Upper lobe of left lung (tissue), 4 donors: ENCODE measurements at regions not wholly inside any gene's neighbourhood (a gene's known extent, or its start where the extent isn't known, plus 50 kb on each side); places are given as distances from the start of the nearest gene placed in this dataset.

Source experiments
- EP300 ChIP-seq, 4 donors: sonication (generic); formaldehyde crosslinking; IDR thresholded peaks; one replicate each; pipeline ENCODE4 v1.5.1; 2017; ENCODE audit warnings: antibody characterized with exemption in 4 of 4, control low read depth in 2 of 4
- POLR2A ChIP-seq, 4 donors: fragments of 450-650 bp; IDR thresholded peaks; one replicate each; pipeline ENCODE4 v1.5.1; 2016 to 2017; ENCODE audit warnings: antibody characterized with exemption in 4 of 4, mild to moderate bottlenecking in 2 of 4
- POLR2AphosphoS5 ChIP-seq, 2 donors: sonication (generic); formaldehyde crosslinking; IDR thresholded peaks; one replicate each; pipeline ENCODE4 v1.5.1; 2017; ENCODE audit warnings: antibody characterized with exemption in 2 of 2
- TF ChIP-seq, protein P1 (sequence below), 6 experiments: fragments of 450-650 bp in 4 of 6; fragments of 200-600 bp in 2 of 6; sonication (generic) in 2 of 6; IDR thresholded peaks; one replicate each; pipeline ENCODE4 v1.5.1; 2016 to 2019; ENCODE audit warnings: antibody characterized with exemption in 6 of 6

DNA sequence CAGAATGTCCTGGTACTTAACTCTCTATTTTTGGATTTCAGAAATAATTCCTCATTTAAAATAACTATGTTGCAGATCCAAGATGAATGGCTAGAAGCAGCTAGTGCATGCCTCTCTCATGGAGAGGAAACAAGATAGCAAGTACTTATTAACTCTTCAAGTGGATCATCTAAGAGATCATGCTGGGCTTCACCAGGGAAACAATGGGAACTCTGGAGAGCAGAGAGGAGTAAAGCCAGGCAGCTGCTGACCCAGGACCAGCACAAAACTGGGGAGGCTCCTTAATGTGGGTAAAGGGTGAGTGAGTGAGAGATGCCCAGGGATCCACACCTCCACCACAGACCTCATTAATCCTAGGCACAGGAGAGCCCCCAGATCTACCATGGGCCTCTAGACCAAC, 897.8 kb upstream of the ACO1 start:
- no peak for TF ChIP-seq EP300 (IDR thresholded peaks at IDR 0.05)
- TF ChIP-seq, protein P1, sequence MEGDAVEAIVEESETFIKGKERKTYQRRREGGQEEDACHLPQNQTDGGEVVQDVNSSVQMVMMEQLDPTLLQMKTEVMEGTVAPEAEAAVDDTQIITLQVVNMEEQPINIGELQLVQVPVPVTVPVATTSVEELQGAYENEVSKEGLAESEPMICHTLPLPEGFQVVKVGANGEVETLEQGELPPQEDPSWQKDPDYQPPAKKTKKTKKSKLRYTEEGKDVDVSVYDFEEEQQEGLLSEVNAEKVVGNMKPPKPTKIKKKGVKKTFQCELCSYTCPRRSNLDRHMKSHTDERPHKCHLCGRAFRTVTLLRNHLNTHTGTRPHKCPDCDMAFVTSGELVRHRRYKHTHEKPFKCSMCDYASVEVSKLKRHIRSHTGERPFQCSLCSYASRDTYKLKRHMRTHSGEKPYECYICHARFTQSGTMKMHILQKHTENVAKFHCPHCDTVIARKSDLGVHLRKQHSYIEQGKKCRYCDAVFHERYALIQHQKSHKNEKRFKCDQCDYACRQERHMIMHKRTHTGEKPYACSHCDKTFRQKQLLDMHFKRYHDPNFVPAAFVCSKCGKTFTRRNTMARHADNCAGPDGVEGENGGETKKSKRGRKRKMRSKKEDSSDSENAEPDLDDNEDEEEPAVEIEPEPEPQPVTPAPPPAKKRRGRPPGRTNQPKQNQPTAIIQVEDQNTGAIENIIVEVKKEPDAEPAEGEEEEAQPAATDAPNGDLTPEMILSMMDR (IDR thresholded peaks at IDR 0.05): no peak
- no peak for TF ChIP-seq POLR2A (IDR thresholded peaks at IDR 0.05)
- no peak for TF ChIP-seq POLR2AphosphoS5 (IDR thresholded peaks at IDR 0.05)
